Ecto neural progenitor cell (in vitro differentiated cells): ENCODE measurements at regions not wholly inside any gene's neighbourhood (a gene's known extent, or its start where the extent isn't known, plus 50 kb on each side); places are given as distances from the start of the nearest gene placed in this dataset.
"Not testable (repeated sequence)": the region's sequence is repeated elsewhere in the genome, so short reads cannot be mapped to it uniquely, and the experiment has no call there.

ENCODE experiments used
- DNase-seq: peaks from one replicate; pipeline ENCODE4 v3.0.0-alpha.2; 2018; ENCODE audit warnings: low spot score

- no peak for DNase-seq
Observed at GRCh38 chr12:75943730-75944096, 87.9 kb downstream of the PHLDA1 start.

- not testable (repeated sequence) for DNase-seq
Observed at GRCh38 chr12:75941661-75942060, 89.9 kb downstream of the PHLDA1 start.

GRCh38 chr12:75939016-75939642, 92.4 kb downstream of the PHLDA1 start:
- DNase-seq, result no peak

- DNase-seq, result no peak
Observed at GRCh38 chr12:75938189-75938588, 93.4 kb downstream of the PHLDA1 start.

GRCh38 chr12:75937486-75937885, 94.1 kb downstream of the PHLDA1 start:
- no peak for DNase-seq

- DNase-seq, result no peak
Observed at GRCh38 chr12:75936515-75937440, 94.8 kb downstream of the PHLDA1 start.

GRCh38 chr12:75935539-75936242, 95.9 kb downstream of the PHLDA1 start:
- no peak for DNase-seq

- no peak for DNase-seq
Observed at GRCh38 chr12:75933101-75933500, 98.5 kb downstream of the PHLDA1 start.

- DNase-seq, result no peak
Observed at GRCh38 chr12:75932241-75932640, 99.3 kb downstream of the PHLDA1 start.

GRCh38 chr12:75923964-75924666, 107.5 kb downstream of the PHLDA1 start:
- DNase-seq, result no peak

GRCh38 chr12:75922944-75923642, 108.5 kb downstream of the PHLDA1 start:
- no peak for DNase-seq

- DNase-seq, result no peak
Observed at GRCh38 chr12:75921622-75922289, 109.8 kb downstream of the PHLDA1 start.

- no peak for DNase-seq
Observed at GRCh38 chr12:75917715-75918114, 113.9 kb downstream of the PHLDA1 start.

GRCh38 chr12:75917083-75917482, 114.5 kb downstream of the PHLDA1 start:
- DNase-seq, result no peak

- no peak for DNase-seq
Observed at GRCh38 chr12:75913502-75914351, 117.8 kb downstream of the PHLDA1 start.

GRCh38 chr12:75909714-75910656, 121.6 kb downstream of the PHLDA1 start:
- DNase-seq, result no peak

- no peak for DNase-seq
Observed at GRCh38 chr12:75908961-75909605, 122.5 kb downstream of the PHLDA1 start.

GRCh38 chr12:75905922-75906321, 125.7 kb downstream of the PHLDA1 start:
- DNase-seq, result no peak
